K562 (cell line): ENCODE measurements at regions not wholly inside any gene's neighbourhood (a gene's known extent, or its start where the extent isn't known, plus 50 kb on each side); places are given as distances from the start of the nearest gene placed in this dataset.

ENCODE experiments used
- BDP1 ChIP-seq: IDR thresholded peaks from 3 replicates; pipeline ENCODE4 v1.6.1; 2011; ENCODE audit not compliant: insufficient read length, insufficient read depth
- CCAR2 ChIP-seq: fragments of 200-400 bp; formaldehyde crosslinking; IDR thresholded peaks from 2 replicates; pipeline ENCODE4 v1.6.1; 2017; ENCODE audit warnings: mild to moderate bottlenecking, low read depth, low read length
- MAZ ChIP-seq, 2 experiments: fragments of 450-650 bp in 1 of 2; sonication (generic) in 1 of 2; formaldehyde crosslinking; IDR thresholded peaks in 1 of 2; conservative IDR thresholded peaks in 1 of 2; 2 replicates each; pipeline versions ENCODE4 v1.4.0 to v1.5.0; 2020; ENCODE audit warnings: mild to moderate bottlenecking in 1 of 2, missing genetic modification reagents in 1 of 2
- MED1 ChIP-seq: sonication (generic); formaldehyde crosslinking; IDR thresholded peaks from 2 replicates; pipeline ENCODE4 v1.8.1; 2023; ENCODE audit warnings: missing genetic modification reagents, borderline replicate concordance
- NONO ChIP-seq, 2 experiments: fragments of 200-400 bp in 1 of 2; fragments of 450-650 bp in 1 of 2; formaldehyde crosslinking in 1 of 2; IDR thresholded peaks; 2 replicates each; pipeline ENCODE4 v1.6.1; 2017; ENCODE audit warnings: low read depth in 2 of 2, mild to moderate bottlenecking in 2 of 2, moderate library complexity in 2 of 2, low read length in 1 of 2
- NR1H2 ChIP-seq: sonication (generic); formaldehyde crosslinking; IDR thresholded peaks from 2 replicates; pipeline ENCODE4 v1.4.0; 2020; ENCODE audit warnings: mild to moderate bottlenecking, missing genetic modification reagents
- RAD21 ChIP-seq, 2 experiments: fragments of 250-450 bp in 1 of 2; fragments of 450-650 bp in 1 of 2; sonication (Bioruptor Pico) in 1 of 2; formaldehyde crosslinking in 1 of 2; IDR thresholded peaks in 1 of 2; conservative IDR thresholded peaks in 1 of 2; 2 replicates each; pipeline versions ENCODE4 v1.4.0 to v1.8.0; 2020 to 2022; ENCODE audit warnings: mild to moderate bottlenecking in 2 of 2, moderate library complexity in 1 of 2
- SMARCB1 ChIP-seq: IDR thresholded peaks from 2 replicates; pipeline ENCODE4 v1.6.1; 2011; ENCODE audit warnings: improper control_type of control experiment, low read depth; ENCODE audit not compliant: insufficient read length
- SMC3 ChIP-seq: conservative IDR thresholded peaks from 2 replicates; pipeline ENCODE4 v1.6.1; 2011; ENCODE audit warnings: low read depth, low read length, improper control_type of control experiment; ENCODE audit not compliant: insufficient read depth
- TEAD2 ChIP-seq: fragments of 450-650 bp; IDR thresholded peaks from 2 replicates; pipeline ENCODE4 v1.6.1; 2016; ENCODE audit warnings: missing genetic modification characterization, control low read depth, missing compliant biosample characterization
- ZFP1 ChIP-seq: fragments of 450-650 bp; formaldehyde crosslinking; IDR thresholded peaks from 2 replicates; pipeline ENCODE4 v1.4.0; 2020; ENCODE audit warnings: mild to moderate bottlenecking, mixed read lengths
- ZNF165 ChIP-seq: fragments of 250-450 bp; sonication (Bioruptor Pico); IDR thresholded peaks from 2 replicates; pipeline ENCODE4 v1.4.0; 2020; ENCODE audit warnings: borderline replicate concordance
- ZNF23 ChIP-seq: fragments of 250-450 bp; sonication (Bioruptor Pico); IDR thresholded peaks from 2 replicates; pipeline ENCODE4 v1.4.0; 2020; ENCODE audit warnings: mild to moderate bottlenecking
- ZNF764 ChIP-seq: fragments of 250-450 bp; sonication (Bioruptor Pico); IDR thresholded peaks from 2 replicates; pipeline ENCODE4 v1.4.0; 2020; ENCODE audit warnings: low read depth, mild to moderate bottlenecking, moderate library complexity
- TF ChIP-seq, protein P1 (sequence below): fragments of 150-350 bp; IDR thresholded peaks from 2 replicates; pipeline ENCODE4 v1.6.1; 2014; ENCODE audit warnings: low read depth, mild to moderate bottlenecking, low read length, borderline replicate concordance
- TF ChIP-seq, protein P2 (sequence below), 2 experiments: fragments of 450-650 bp in 1 of 2; sonication (generic) in 1 of 2; formaldehyde crosslinking in 1 of 2; IDR thresholded peaks; 2 replicates each; pipeline versions ENCODE4 v1.7.1 to v1.9.0; 2016 to 2022; ENCODE audit warnings: inconsistent platforms in 1 of 2, mild to moderate bottlenecking in 1 of 2, missing genetic modification reagents in 1 of 2

DNA sequence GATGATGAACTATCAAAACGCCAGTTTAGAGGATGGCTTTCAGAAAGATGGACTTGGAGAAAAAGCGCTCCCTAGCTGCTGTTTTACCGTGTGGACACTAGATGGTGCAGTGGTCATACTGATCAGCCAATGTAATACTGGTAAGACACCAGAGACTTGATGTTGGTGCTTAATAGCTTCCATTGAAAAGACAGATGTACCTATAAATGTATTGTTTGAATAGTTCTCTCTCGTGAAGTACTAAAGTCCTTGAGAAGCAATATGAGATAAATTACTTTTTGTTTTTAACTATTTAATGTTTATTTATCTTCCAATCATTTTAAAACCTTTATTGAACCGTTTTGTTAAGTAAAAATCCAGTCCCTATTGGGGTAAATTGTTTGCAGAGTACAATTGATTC lies 63.9 kb upstream of the FUCA2 start (continued):
- TF ChIP-seq TEAD2 (no peak), MED1 (CRISPR knock-in tag) (no peak), SMC3 (peak; percentile 93), ZNF764 (CRISPR knock-in tag) (no peak), ZFP1 (CRISPR knock-in tag) (no peak), ZNF23 (no peak), RAD21 (CRISPR knock-in tag; conservative IDR thresholded peaks at IDR 0.05 in 1 of 2, IDR thresholded peaks at IDR 0.05 in 1 of 2) (peak; percentile 99), BDP1 (no peak), MAZ (CRISPR knock-in tag; conservative IDR thresholded peaks at IDR 0.05 in 1 of 2, IDR thresholded peaks at IDR 0.05 in 1 of 2) (0 out of 4 replicates have a peak, but pooled peaks of 1 of the 2 experiments have one; percentile 19), ZNF165 (CRISPR knock-in tag) (no peak), CCAR2 (no peak), SMARCB1 (no peak), NR1H2 (CRISPR knock-in tag) (no peak), NONO (IDR thresholded peaks at IDR 0.05; ENCODE audit: low read depth in 2 of 2, low read length in 1 of 2) (no peak)
- TF ChIP-seq, protein P1, sequence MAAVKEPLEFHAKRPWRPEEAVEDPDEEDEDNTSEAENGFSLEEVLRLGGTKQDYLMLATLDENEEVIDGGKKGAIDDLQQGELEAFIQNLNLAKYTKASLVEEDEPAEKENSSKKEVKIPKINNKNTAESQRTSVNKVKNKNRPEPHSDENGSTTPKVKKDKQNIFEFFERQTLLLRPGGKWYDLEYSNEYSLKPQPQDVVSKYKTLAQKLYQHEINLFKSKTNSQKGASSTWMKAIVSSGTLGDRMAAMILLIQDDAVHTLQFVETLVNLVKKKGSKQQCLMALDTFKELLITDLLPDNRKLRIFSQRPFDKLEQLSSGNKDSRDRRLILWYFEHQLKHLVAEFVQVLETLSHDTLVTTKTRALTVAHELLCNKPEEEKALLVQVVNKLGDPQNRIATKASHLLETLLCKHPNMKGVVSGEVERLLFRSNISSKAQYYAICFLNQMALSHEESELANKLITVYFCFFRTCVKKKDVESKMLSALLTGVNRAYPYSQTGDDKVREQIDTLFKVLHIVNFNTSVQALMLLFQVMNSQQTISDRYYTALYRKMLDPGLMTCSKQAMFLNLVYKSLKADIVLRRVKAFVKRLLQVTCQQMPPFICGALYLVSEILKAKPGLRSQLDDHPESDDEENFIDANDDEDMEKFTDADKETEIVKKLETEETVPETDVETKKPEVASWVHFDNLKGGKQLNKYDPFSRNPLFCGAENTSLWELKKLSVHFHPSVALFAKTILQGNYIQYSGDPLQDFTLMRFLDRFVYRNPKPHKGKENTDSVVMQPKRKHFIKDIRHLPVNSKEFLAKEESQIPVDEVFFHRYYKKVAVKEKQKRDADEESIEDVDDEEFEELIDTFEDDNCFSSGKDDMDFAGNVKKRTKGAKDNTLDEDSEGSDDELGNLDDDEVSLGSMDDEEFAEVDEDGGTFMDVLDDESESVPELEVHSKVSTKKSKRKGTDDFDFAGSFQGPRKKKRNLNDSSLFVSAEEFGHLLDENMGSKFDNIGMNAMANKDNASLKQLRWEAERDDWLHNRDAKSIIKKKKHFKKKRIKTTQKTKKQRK, result no peak
- TF ChIP-seq, protein P2, sequence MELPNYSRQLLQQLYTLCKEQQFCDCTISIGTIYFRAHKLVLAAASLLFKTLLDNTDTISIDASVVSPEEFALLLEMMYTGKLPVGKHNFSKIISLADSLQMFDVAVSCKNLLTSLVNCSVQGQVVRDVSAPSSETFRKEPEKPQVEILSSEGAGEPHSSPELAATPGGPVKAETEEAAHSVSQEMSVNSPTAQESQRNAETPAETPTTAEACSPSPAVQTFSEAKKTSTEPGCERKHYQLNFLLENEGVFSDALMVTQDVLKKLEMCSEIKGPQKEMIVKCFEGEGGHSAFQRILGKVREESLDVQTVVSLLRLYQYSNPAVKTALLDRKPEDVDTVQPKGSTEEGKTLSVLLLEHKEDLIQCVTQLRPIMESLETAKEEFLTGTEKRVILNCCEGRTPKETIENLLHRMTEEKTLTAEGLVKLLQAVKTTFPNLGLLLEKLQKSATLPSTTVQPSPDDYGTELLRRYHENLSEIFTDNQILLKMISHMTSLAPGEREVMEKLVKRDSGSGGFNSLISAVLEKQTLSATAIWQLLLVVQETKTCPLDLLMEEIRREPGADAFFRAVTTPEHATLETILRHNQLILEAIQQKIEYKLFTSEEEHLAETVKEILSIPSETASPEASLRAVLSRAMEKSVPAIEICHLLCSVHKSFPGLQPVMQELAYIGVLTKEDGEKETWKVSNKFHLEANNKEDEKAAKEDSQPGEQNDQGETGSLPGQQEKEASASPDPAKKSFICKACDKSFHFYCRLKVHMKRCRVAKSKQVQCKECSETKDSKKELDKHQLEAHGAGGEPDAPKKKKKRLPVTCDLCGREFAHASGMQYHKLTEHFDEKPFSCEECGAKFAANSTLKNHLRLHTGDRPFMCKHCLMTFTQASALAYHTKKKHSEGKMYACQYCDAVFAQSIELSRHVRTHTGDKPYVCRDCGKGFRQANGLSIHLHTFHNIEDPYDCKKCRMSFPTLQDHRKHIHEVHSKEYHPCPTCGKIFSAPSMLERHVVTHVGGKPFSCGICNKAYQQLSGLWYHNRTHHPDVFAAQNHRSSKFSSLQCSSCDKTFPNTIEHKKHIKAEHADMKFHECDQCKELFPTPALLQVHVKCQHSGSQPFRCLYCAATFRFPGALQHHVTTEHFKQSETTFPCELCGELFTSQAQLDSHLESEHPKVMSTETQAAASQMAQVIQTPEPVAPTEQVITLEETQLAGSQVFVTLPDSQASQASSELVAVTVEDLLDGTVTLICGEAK (IDR thresholded peaks at IDR 0.05), result no peak
- TF ChIP-seq, protein P2 (CRISPR knock-in tag; IDR thresholded peaks at IDR 0.05), result no peak
